RWPE1 (cell line): ENCODE measurements at regions not wholly inside any gene's neighbourhood (a gene's known extent, or its start where the extent isn't known, plus 50 kb on each side); places are given as distances from the start of the nearest gene placed in this dataset.

ENCODE experiments used
- CTCF ChIA-PET: fragments of 350-600 bp; sonication (Branson Sonifier 250); formaldehyde crosslinking; extraction: SDS; loops from one replicate; lab custom pipeline; 2021; lab: Yijun Ruan, JAX
- POLR2A ChIA-PET: fragments of 400-600 bp; formaldehyde crosslinking; extraction: SDS; loops from one replicate; lab custom pipeline; 2020; ENCODE audit warnings: antibody characterized with exemption; ENCODE audit not compliant: low non-redundant PET; lab: Yijun Ruan, JAX
- DNase-seq: peaks from one replicate; pipeline ENCODE4 v3.0.0; 2012; ENCODE audit warnings: low spot score
- H3K27ac ChIP-seq: fragments of 450-650 bp; 2 replicates; pipeline ENCODE4 v1.5.1; 2017
- CTCF ChIP-seq: fragments of 450-650 bp; conservative IDR thresholded peaks from 2 replicates; pipeline ENCODE4 v1.5.1; 2017; ENCODE audit warnings: low read depth, mild to moderate bottlenecking

GRCh38 chr10:118116715-118117449, 70.1 kb upstream of the RAB11FIP2 start:
- no peak for DNase-seq
- TF ChIP-seq CTCF: no peak
- no peak overlapping the region for H3K27ac ChIP-seq
- ChIA-PET POLR2A (no interaction called here), CTCF (no interaction called here)

- TF ChIP-seq CTCF: no peak
- ChIA-PET POLR2A (no interaction called here), CTCF (no interaction called here)
- DNase-seq: no peak
- H3K27ac ChIP-seq: no peak overlapping the region
Measured at GRCh38 chr10:118116362-118116714, 69.6 kb upstream of the RAB11FIP2 start.

- TF ChIP-seq CTCF: no peak
- ChIA-PET POLR2A (no interaction called here), CTCF (interaction anchor here (0.5 kb wide), 1 partner anchor 45 kb away, joined by 3 read pairs; no protein-coding TSS in a partner anchor)
- no peak overlapping the region for H3K27ac ChIP-seq
- no peak for DNase-seq
Measured at GRCh38 chr10:118115701-118116100, 69.0 kb upstream of the RAB11FIP2 start.

- CTCF ChIA-PET: no interaction called here
- DNase-seq: no peak
- TF ChIP-seq CTCF: no peak
- POLR2A ChIA-PET: no interaction called here
- no peak overlapping the region for H3K27ac ChIP-seq
Measured at GRCh38 chr10:118114992-118115391, 68.3 kb upstream of the RAB11FIP2 start.

- DNase-seq: no peak
- no peak overlapping the region for H3K27ac ChIP-seq
- ChIA-PET CTCF (no interaction called here), POLR2A (no interaction called here)
- TF ChIP-seq CTCF: no peak
Measured at GRCh38 chr10:118112543-118113125, 65.9 kb upstream of the RAB11FIP2 start.

- H3K27ac ChIP-seq: no peak overlapping the region
- POLR2A ChIA-PET: no interaction called here
- no peak for DNase-seq
- TF ChIP-seq CTCF: no peak
- CTCF ChIA-PET: no interaction called here
Measured at GRCh38 chr10:118110750-118111149, 64.0 kb upstream of the RAB11FIP2 start.
